GM08714 (cell line): ENCODE measurements at regions not wholly inside any gene's neighbourhood (a gene's known extent, or its start where the extent isn't known, plus 50 kb on each side); places are given as distances from the start of the nearest gene placed in this dataset.

ENCODE experiments used
- H3K4me3 ChIP-seq: fragments of 200-500 bp; sonication (Bioruptor generic); 2 replicates; pipeline ENCODE4 v1.5.1; 2014; ENCODE audit warnings: mild to moderate bottlenecking, low read length, inconsistent platforms
- ZNF274 ChIP-seq: IDR thresholded peaks from 2 replicates; pipeline ENCODE4 v1.6.1; 2012; ENCODE audit warnings: mild to moderate bottlenecking, low read depth, low read length

DNA sequence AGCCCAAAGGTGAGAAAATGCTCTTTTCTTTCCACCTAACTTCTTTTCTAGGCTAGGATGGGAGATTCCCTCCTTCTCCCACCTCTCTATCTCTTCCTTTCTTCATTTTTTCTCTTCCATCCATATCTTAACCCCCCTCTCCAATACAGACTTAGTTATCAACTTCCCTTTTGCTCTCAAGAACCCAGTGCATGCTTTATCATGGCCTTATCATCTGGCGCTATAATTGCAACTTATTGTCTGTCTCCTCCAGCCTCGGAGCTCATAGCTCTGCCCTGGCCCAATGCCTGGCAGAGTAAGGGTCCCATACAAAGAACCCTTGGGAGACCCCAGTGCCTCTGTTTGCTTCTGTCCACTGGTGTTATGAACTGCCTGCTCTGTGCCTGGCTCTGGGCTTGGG is 71.0 kb upstream of the NFASC start:
- H3K4me3 ChIP-seq, result no peak overlapping the region
- TF ChIP-seq ZNF274, result no peak

DNA sequence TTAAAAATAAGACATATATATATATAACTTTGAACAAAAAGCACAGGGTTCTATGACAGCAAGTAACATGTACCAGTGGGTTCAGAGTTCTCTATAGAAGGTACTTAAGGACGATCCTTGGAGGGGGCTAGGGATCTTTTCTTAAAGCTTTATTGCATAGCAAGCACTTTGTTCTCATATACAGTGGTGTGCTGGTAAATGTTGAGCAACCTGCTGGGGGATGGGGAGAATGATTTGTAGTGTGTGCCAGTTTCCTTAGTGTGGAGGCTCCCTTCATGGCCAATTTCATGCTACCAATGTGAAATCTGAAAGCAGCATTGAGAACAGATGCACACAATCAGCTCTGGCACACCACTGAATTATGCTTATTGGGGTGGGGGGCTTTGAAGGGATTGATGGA is 69.5 kb upstream of the NFASC start:
- no peak for TF ChIP-seq ZNF274
- no peak overlapping the region for H3K4me3 ChIP-seq

GRCh38 chr1:204802401-204803175 is 68.1 kb upstream of the NFASC start:
- H3K4me3 ChIP-seq, result no peak overlapping the region
- no peak for TF ChIP-seq ZNF274

GRCh38 chr1:204803607-204804006 is 67.1 kb upstream of the NFASC start:
- H3K4me3 ChIP-seq, result no peak overlapping the region
- no peak for TF ChIP-seq ZNF274

DNA sequence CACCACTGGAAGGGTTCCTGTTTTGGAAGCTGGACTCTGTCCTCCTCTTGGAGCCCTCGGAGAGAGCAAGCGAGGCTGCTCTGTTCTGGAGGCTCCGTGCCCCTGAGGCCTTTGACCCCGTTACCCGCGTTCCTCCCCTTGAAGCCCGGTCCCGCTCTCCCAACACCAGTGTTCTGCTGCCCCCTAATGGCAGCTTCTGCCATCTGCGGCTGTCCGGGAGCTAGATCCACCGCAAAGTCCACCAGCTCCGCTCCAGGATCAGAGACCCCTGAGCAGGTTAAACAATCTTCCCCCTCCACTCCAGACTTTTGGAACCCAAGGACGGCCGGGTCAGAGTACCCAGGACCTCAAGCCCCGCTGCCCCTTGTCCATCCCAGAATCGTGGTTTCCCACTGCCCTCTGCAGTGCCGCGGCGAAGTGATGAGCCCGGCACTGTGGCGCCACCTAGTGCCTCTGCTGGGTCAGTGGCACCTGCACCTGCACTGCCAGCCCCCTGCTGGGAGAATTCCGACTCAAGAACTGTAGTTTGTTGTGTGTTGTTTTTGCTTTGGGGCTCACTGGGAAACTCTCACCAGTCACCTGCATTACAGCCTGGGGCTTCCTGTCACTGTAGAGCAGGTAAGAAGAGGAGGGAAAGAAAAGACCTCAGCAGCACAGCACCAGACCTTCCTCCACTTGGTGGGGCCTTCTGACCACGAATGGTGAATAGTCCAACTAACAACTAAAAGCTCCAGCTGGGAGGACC is 63.5 kb upstream of the NFASC start:
- H3K4me3 ChIP-seq, result peak overlapping the region; percentile 28; the same call in 1 of the 2 replicates
- no peak for TF ChIP-seq ZNF274

DNA sequence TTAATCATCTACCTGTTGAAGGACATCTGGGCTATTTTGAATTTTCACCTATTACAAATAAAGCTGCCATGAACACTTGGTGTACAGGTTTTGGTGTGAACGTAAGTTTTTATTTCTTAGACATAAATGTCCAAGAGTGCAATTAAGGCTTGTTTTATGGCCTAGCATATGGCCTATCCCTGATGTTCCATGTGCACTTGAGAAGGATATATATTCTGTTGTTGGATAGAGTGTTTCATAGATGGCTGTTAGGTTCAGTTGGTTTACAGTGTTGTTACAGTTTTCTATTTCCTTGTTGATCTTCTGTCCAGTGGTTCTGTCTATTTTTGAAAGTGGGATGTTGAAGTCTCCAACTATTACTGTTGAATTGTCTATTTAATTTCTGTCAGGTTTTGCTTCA is 61.2 kb upstream of the NFASC start:
- no peak overlapping the region for H3K4me3 ChIP-seq
- no peak for TF ChIP-seq ZNF274

DNA sequence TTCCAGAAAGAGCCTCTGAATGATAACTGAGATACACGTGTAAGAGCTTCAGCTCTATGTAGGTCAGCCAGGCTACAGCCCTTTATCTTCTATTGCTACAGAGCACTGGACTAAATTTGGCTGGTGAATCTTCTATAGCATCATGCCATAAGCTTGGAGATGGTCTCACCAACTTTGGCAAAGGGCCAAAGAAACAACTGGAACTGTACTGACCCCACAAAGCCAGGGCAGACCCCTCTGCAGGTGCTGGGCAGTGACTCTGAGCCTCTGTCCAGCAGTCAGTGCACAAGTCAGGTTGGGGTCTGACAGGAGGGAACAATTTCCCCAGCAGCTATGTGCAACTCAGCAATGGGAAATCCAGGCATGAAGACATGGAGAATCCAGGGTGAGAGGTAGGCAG is 57.8 kb upstream of the NFASC start:
- no peak overlapping the region for H3K4me3 ChIP-seq
- no peak for TF ChIP-seq ZNF274

DNA sequence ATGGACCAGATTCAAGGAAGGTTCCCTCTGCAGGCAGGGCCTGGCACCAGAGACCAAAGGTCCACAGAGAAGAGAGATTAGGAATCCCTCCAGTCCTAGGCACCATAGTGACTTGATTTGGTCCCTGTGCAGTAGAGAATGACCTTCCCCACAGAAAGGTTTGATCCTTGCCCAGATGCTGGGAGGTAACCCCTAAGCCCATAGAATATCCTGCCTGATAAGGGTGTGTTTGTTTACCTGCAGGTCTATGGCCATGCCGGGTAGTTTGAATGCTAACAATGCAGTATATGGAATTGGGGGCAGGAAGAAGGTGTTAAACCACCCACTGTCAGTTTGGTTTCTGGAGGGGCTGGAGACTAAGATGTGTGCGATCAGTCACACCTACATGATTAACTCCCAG is 57.1 kb upstream of the NFASC start:
- no peak for TF ChIP-seq ZNF274
- H3K4me3 ChIP-seq, result no peak overlapping the region

- TF ChIP-seq ZNF274, result no peak
- H3K4me3 ChIP-seq, result no peak overlapping the region
These were observed 56.3 kb upstream of the NFASC start for GRCh38 chr1:204814166-204814884.

GRCh38 chr1:204817341-204817740 is 53.3 kb upstream of the NFASC start:
- TF ChIP-seq ZNF274, result no peak
- no peak overlapping the region for H3K4me3 ChIP-seq

- no peak overlapping the region for H3K4me3 ChIP-seq
- TF ChIP-seq ZNF274, result no peak
These were observed 51.7 kb upstream of the NFASC start for GRCh38 chr1:204818998-204819397.

GRCh38 chr1:204819495-204819894 is 51.2 kb upstream of the NFASC start:
- TF ChIP-seq ZNF274, result no peak
- no peak overlapping the region for H3K4me3 ChIP-seq
